ENCODE measurements at regions not wholly inside any gene's neighbourhood (a gene's known extent, or its start where the extent isn't known, plus 50 kb on each side); places are given as distances from the start of the nearest gene placed in this dataset.

- DNase-seq (ENCODE audit: low read depth in 2 of 2): no peak
Observed at GRCh38 chr2:2830576-2830975, 499.5 kb upstream of the MYT1L start.

DNA sequence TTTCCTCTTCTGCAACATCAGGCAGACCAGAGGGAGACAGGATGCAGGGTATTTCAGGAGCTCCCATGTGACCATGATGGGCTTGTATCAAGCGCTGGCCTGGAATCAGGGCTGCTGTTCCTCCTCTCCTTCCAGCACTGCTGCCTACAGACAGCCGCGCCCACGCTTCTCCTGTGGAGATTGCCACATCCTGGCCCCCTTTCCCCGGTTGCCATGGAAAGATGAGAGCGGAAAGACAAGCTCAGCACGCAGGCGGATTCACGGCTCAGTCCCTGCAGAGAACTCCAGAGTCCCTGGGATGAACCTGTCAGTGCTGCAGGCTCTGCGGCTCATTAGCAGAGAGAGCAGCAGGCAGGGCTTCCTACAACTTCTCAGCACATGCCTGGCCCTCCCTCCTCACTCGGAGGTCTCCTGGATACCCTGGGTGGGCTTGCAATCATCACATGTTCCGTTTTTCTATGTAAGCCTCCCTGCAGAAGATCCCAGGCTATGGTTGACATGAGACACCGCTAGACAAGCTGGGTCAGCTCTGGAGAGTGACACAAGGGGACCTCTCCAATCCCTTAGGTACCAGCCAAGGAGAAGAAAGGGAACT is 497.8 kb upstream of the MYT1L start:
- DNase-seq (ENCODE audit: low read depth in 2 of 2): no peak

DNA sequence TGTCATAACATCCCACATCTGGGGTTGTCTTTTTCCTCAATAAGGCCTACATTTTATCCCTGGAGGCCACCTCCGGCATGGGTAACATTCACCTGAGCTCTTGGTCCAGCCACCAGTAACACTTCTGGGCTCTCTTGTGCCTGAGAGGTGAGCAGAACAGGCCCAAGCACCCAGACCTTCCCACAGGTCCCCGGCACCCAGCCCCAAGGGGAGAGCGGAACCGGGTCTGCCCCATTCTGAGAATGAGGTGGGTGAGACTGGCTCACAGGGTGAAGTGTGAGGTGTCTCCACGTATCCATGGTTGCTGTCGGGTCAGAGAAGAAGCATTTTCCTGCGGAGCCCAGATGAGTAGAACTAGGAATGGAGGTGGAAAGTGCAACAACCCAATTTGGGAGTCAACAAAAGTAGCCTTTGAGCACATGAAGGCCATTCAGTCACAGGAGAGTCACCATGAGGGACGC is 496.7 kb upstream of the MYT1L start:
- DNase-seq (ENCODE audit: low read depth in 2 of 2): no peak

DNA sequence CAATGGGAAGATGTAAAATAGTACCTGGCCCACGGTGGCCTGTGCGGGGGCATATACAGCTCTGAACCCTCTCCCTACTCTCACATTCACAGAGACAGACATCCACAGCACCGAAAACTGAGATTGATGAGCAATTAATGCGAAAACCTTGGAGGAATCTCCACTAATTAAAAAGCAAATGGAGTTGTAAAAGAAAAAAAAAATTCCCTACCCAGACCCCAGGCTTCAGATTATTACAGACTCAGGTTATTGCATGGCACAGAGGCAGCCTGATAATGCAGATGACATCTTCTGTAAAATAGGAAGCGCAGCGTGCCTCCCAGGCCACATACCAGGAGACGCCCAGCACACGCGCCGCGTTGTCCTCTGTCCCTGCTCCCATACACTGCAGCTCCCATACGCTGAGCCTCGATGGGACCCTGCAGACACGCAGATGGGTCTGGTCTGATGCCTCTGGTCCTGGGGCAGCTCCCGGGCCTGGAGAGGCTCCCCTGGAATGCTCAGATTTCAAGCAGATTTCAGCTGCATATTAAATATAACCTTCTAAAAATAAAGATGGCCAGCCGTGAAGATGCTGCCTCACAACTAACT is 496.1 kb upstream of the MYT1L start:
- DNase-seq (ENCODE audit: low read depth in 2 of 2): no peak

- no peak for DNase-seq (ENCODE audit: low read depth in 2 of 2)
Observed at GRCh38 chr2:2826621-2827020, 495.5 kb upstream of the MYT1L start.

- DNase-seq (ENCODE audit: low read depth in 2 of 2): no peak
Observed at GRCh38 chr2:2826209-2826551, 495.1 kb upstream of the MYT1L start.

DNA sequence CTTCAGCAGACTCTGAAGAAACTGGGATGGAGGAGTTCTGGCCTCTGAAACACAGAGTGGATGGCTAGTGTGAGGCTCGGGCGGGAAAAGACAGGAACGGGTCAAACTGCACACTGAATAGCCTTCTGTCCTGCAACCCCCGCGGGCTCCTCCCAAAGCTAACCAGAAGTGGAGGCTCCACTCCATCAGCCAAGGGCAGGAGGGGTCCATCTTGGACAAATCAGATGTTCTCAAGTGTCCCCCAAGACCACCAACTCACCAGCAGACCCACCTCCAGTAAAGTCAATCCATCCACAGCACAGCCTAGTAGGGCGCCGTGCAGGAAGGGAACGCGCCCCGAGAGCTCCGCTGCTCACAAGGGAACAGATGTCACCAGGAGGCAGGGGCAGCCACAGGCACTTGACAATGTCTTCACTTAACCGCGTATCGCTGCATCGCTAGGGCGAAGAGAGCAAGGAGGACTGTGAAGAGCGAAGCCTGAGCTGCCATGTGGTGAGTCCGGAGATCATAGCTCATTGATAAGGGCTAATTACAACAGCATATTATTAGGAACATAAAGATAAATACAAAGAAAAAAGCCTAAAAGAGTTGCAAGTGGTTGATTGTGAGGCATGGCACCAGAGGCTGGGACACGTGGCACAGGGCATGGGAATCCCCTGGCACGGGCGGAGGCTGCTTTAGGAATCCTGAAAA is 494.6 kb upstream of the MYT1L start:
- no peak for DNase-seq (ENCODE audit: low read depth in 2 of 2)

GRCh38 chr2:2825062-2825461 is 494.0 kb upstream of the MYT1L start:
- DNase-seq (ENCODE audit: low read depth in 2 of 2): no peak

DNA sequence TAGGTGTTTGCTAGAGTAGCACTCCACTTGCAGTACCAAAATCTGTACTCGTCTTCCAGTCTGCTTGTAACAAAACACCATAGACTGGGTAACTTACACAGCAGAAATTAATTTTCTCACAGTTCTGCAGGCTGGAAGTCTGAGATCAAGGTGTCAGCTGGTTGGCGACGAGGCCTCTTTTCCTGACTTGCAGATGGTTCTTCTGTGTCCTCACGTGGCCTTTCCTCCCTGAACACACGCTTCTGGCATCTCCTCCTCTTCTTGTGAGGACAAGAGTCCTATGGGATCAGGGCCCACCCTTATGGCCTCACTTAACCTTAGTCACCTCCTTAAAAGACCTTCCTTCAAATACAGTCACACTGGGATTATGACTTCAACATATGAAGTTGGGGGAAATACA is 493.5 kb upstream of the MYT1L start:
- DNase-seq (ENCODE audit: low read depth in 2 of 2): no peak

DNA sequence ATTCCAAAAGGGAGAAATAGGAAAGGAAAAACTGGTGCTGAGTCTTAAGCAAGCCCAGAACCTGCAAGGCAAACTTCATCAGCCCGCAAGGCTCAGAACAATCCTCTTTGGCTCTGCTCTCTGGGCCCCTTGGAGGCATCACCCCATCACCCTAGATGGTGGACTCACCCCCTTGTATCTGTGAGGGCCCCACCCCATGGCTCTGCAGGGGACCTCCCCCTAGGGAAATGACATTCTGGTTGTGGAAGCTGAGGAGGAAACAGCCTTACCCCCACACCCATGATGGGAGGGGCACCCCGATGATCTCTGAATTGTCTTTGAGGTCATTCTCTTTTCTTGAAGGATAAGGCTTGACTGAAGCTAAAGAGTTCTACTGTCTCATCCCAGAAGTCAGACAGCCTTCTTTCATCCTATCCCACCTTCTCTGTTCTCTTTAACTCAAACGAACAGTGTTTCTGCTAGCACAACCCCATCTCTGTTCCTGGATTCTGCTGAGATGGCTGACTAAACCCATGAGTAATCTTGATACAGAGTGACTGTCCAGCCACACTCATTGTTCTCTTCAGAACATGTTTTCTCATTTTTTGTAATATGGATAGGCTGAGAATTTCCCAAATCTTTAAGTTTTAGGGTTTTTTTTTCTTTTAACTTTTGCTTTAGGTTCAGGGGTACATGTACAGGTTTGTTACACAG is 492.1 kb upstream of the MYT1L start:
- DNase-seq (ENCODE audit: low read depth in 2 of 2): no peak

DNA sequence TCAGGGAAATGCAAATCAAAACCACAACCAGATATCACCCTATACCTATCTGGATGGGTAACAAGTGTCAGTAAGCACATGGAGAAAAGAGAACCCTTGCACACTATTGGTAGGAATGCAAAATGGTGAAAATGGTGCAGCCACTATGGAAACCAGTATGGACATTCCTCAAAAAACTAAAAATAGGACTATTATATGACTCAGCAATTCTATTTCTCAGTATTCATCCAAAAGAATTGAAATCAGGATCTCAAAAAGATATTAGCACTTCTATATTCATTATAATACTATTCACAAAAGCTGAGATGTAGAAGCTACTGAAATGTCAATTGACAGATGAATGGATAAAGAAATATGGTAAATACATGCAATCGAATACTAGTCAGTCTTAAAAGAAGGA is 491.1 kb upstream of the MYT1L start:
- DNase-seq (ENCODE audit: low read depth in 2 of 2): no peak

DNA sequence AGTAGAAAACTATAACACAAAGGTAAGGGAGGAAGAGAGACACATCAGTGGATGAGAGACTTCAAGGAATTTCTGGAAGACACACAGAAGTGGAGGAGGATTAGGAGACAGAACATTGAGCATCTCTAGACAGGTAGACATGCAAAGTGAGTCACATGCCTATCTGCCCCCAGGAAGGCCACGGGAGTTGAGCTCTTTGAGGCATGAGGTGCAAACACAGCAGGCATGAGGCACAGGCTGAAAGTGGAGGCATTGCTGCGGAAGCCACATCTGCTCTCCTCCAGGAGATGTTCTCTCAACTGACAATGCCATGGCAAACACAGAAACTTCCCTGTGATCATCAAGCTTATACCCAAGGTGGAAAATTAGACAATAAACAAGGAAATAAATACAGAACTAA is 481.6 kb upstream of the MYT1L start:
- DNase-seq (ENCODE audit: low read depth in 2 of 2): no peak

DNA sequence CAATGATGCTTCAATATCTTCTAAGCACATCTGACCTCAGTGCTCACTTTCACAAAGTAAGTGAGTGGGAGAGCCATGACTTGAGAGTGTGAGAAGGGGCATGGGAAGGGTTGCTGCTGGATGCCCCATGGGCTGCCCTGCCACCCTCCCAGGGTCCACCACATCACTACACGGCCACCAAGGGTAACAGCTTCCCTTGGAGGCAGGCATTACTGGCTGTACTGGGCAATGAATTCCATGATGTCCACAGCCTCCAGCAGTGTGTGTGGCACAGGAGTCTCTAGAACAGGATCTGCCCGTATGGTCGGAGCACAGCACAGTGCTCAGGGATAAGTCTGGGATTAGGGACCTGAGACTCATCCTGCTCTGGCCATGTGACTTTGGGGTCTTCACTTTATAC is 481.0 kb upstream of the MYT1L start:
- no peak for DNase-seq (ENCODE audit: low read depth in 2 of 2)

GRCh38 chr2:2810504-2810903 is 479.4 kb upstream of the MYT1L start:
- no peak for DNase-seq (ENCODE audit: low read depth in 2 of 2)

DNA sequence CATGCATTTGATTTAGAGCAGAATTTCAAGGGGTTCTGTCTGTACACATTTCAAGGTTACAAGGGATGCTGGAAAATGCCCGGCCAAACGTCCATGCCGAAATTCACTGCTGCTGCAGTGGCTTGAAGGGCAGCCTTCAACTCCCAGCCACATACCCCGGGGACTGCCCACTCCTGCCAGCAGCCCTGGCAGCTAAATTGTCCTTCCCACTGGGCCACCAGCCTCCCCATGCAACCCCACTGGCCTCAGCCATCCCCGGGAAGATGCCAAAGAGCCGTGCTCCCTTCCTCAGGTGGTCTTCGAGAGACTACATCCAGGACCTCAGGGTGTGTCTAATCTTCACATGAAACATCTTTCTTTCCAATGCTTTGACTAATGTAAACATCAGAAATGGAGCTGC is 478.7 kb upstream of the MYT1L start:
- DNase-seq (ENCODE audit: low read depth in 2 of 2): no peak

- no peak for DNase-seq (ENCODE audit: low read depth in 2 of 2)
Observed at GRCh38 chr2:2808551-2809058, 477.5 kb upstream of the MYT1L start.

DNA sequence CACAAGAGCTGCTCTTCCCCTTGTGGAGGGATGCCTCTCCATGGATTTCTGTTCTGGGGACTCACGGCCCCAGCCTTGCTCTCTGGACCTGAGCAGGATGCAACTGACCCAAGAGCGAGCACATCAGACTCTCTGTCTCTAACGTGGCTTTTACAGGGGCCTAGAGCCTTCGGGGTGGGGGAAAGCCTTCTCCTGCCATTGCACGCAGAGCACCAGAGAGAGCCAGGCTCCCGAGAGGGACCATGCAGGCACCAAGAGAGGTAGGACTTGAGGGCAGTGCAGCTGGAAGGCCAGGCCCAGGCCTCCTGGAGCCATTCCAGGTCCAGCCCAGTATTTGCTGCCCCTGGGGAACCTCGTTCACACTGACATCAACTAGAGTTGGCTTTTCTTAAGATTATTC is 475.6 kb upstream of the MYT1L start:
- DNase-seq (ENCODE audit: low read depth in 2 of 2): no peak

GRCh38 chr2:2805263-2805662 is 474.2 kb upstream of the MYT1L start:
- DNase-seq (ENCODE audit: low read depth in 2 of 2): no peak

- DNase-seq (ENCODE audit: low read depth in 2 of 2): no peak
Observed at GRCh38 chr2:2804528-2804927, 473.5 kb upstream of the MYT1L start.

DNA sequence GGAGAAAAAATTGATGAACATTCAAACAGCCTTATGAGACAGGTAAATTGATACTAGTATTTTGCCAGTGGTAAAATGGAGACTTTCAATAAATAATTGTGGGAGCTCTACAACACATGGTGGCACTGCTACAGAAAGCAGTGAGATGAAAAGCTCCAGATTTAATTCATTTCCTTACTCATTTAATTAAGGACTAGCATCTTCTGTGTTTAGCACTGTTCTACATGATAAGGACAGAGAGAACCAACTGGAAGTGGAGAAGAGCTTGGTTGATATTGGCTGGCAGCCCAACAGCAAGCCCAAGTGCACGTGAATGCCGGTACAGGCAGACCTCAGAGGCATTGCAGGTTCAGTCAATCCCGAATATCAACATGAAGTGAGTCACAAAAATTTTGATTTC is 470.4 kb upstream of the MYT1L start:
- DNase-seq (ENCODE audit: low read depth in 2 of 2): no peak

DNA sequence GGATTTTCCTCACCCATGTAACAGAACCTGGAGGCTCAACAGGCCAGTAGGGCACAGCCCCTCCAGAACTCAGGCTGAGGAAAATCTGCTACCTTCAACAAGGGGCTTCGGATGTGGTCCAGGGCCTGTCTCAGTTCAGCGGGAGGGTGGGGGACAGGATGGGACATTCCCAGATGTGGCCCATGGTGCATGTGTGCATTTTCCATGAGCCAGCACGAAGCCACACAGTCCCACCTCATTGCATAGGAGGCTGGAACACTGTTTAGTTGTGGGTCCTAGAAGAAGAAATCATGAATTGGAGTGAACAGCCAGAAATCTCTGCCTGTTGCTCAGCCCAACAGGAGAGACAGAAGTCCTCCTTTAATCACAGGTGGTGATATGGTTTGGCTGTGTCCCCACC is 469.6 kb upstream of the MYT1L start:
- no peak for DNase-seq (ENCODE audit: low read depth in 2 of 2)

DNA sequence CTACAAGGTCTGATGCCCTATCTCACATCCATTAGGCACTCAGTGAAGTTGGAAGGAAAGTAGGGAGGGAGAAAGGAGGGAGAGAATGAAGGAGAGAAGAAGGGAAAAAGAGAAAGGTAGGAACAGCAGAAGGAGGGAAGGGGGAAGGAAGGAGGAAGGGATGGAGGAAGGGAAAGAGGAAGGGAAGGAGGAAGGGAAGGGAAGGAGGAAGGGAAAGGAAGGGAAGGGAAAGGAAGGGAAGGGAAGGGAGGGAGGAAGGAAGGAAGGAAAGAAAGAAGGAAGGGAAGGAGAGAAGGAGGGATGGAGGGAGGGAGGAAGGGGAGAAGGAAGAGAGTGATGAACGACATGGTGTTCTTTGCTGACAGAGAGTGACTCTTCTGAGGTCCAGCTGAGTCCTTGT is 468.9 kb upstream of the MYT1L start:
- no peak for DNase-seq (ENCODE audit: low read depth in 2 of 2)

DNA sequence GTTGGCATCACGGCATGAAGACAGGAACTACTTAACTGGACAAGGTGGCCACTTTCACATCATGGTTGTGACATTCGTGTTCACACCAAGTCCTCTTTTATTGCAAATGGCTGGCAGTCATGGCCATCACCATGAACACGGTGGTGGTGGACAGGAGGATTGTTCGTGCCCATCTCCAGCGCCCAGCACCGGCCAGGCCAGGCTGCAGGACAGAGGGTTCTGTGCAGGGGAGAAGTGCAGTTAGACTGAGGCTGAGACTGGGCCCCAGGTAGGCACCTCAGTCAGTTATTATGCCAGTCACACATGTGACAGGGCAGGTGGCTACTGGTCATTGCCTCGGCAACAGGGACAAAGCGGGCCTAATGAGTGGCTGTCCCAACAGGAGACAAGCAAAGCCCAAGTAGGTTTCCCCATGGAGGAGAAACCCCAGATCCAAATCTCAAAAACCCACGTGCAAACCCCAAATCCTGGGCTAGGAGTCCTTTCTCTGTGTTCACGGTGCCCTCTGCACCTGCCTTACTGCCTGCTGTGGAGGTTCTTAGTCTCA is 468.1 kb upstream of the MYT1L start:
- no peak for DNase-seq (ENCODE audit: low read depth in 2 of 2)

Data from stimulated activated CD4-positive, alpha-beta T cell treated with anti-CD3 and anti-CD28 coated beads, Interleukin-4, amount 100 ng/mL, for 48 hours (primary cell).